HEK293 (cell line): ENCODE measurements at regions not wholly inside any gene's neighbourhood (a gene's known extent, or its start where the extent isn't known, plus 50 kb on each side); places are given as distances from the start of the nearest gene placed in this dataset.

ENCODE experiments used
- CTCF ChIA-PET: fragments of 350-600 bp; formaldehyde crosslinking; extraction: SDS; loops from one replicate; lab custom pipeline; 2021; ENCODE audit warnings: antibody characterized with exemption; lab: Yijun Ruan, JAX
- POLR2A ChIA-PET: fragments of 300-600 bp; formaldehyde crosslinking; extraction: SDS; loops from one replicate; lab custom pipeline; 2020; ENCODE audit warnings: antibody characterized with exemption, inconsistent platforms; lab: Yijun Ruan, JAX
- H3K27ac ChIP-seq: fragments of 200-500 bp; sonication (Bioruptor generic); 2 replicates; pipeline ENCODE4 v1.5.1; 2014; ENCODE audit warnings: low read depth, low read length, control low read depth, inconsistent platforms; ENCODE audit errors: extremely low read depth
- H3K36me3 ChIP-seq, 2 experiments: fragments of 200-500 bp in 1 of 2; sonication (Bioruptor generic) in 1 of 2; 1 replicate in 1 of 2; 2 replicates in 1 of 2; pipeline ENCODE4 v1.5.1; 2014 to 2017; ENCODE audit warnings: inconsistent platforms in 2 of 2, low read length in 2 of 2; ENCODE audit not compliant: control insufficient read depth in 2 of 2, insufficient read depth in 1 of 2
- H3K4me1 ChIP-seq: fragments of 200-500 bp; sonication (Bioruptor generic); 2 replicates; pipeline ENCODE4 v1.5.1; 2014; ENCODE audit warnings: mild to moderate bottlenecking, low read length, inconsistent platforms; ENCODE audit not compliant: control insufficient read depth, insufficient read depth
- H3K4me3 ChIP-seq: 2 replicates; pipeline ENCODE4 v1.5.1; 2011; ENCODE audit warnings: low read depth, mild to moderate bottlenecking, control low read depth, low read length, moderate library complexity
- H3K9me3 ChIP-seq: fragments of 200-500 bp; sonication (Bioruptor generic); 2 replicates; pipeline ENCODE4 v1.5.1; 2014; ENCODE audit warnings: low read depth, low read length, inconsistent platforms; ENCODE audit not compliant: control insufficient read depth, insufficient read depth
- BCL11B ChIP-seq: fragments of 450-650 bp; formaldehyde crosslinking; IDR thresholded peaks from 2 replicates; pipeline ENCODE4 v1.5.1; 2016; ENCODE audit warnings: low read depth, missing biosample characterization, missing genetic modification characterization
- HOXC10 ChIP-seq: sonication (generic); formaldehyde crosslinking; IDR thresholded peaks from 2 replicates; pipeline ENCODE4 v1.8.1; 2023; ENCODE audit warnings: mild to moderate bottlenecking, missing genetic modification reagents
- HOXD13 ChIP-seq: sonication (generic); formaldehyde crosslinking; IDR thresholded peaks from 2 replicates; pipeline ENCODE4 v1.8.0; 2022; ENCODE audit warnings: missing genetic modification reagents, borderline replicate concordance
- PRDM2 ChIP-seq: fragments of 450-650 bp; formaldehyde crosslinking; IDR thresholded peaks from 2 replicates; pipeline ENCODE4 v1.5.1; 2016; ENCODE audit warnings: missing biosample characterization, missing genetic modification characterization, borderline replicate concordance
- SP2 ChIP-seq: fragments of 450-650 bp; formaldehyde crosslinking; IDR thresholded peaks from 2 replicates; pipeline ENCODE4 v1.5.1; 2016; ENCODE audit warnings: missing biosample characterization, missing genetic modification characterization
- TRIM28 ChIP-seq: IDR thresholded peaks from 2 replicates; pipeline ENCODE4 v1.6.1; 2011; ENCODE audit warnings: low read length, control low read depth, borderline replicate concordance
- ZFP41 ChIP-seq: fragments of 450-650 bp; formaldehyde crosslinking; IDR thresholded peaks from 2 replicates; pipeline ENCODE4 v1.5.1; 2016; ENCODE audit warnings: missing biosample characterization, missing genetic modification characterization, borderline replicate concordance
- ZNF10 ChIP-seq: fragments of 450-650 bp; formaldehyde crosslinking; IDR thresholded peaks from 2 replicates; pipeline ENCODE4 v1.5.1; 2017; ENCODE audit warnings: missing biosample characterization, missing genetic modification characterization
- ZNF138 ChIP-seq: fragments of 450-650 bp; formaldehyde crosslinking; IDR thresholded peaks from 2 replicates; pipeline ENCODE4 v1.5.1; 2016; ENCODE audit warnings: missing biosample characterization, missing genetic modification characterization, borderline replicate concordance
- ZNF146 ChIP-seq: fragments of 450-650 bp; formaldehyde crosslinking; IDR thresholded peaks from 2 replicates; pipeline ENCODE4 v1.5.1; 2016; ENCODE audit warnings: missing biosample characterization, missing genetic modification characterization
- ZNF157 ChIP-seq: fragments of 450-650 bp; formaldehyde crosslinking; IDR thresholded peaks from 2 replicates; pipeline ENCODE4 v1.5.1; 2016; ENCODE audit warnings: missing biosample characterization, missing genetic modification characterization
- ZNF214 ChIP-seq: fragments of 450-650 bp; formaldehyde crosslinking; IDR thresholded peaks from 2 replicates; pipeline ENCODE4 v1.5.1; 2017; ENCODE audit warnings: missing biosample characterization, mild to moderate bottlenecking, missing genetic modification characterization, borderline replicate concordance
- ZNF24 ChIP-seq: fragments of 450-650 bp; formaldehyde crosslinking; IDR thresholded peaks from 2 replicates; pipeline ENCODE4 v1.5.1; 2016; ENCODE audit warnings: missing biosample characterization, missing genetic modification characterization
- ZNF366 ChIP-seq: fragments of 450-650 bp; formaldehyde crosslinking; conservative IDR thresholded peaks from 2 replicates; pipeline ENCODE4 v1.5.1; 2016; ENCODE audit warnings: missing biosample characterization, missing genetic modification characterization
- ZNF416 ChIP-seq: fragments of 450-650 bp; formaldehyde crosslinking; IDR thresholded peaks from 2 replicates; pipeline ENCODE4 v1.5.1; 2016; ENCODE audit warnings: missing biosample characterization, missing genetic modification characterization
- ZNF76 ChIP-seq: fragments of 450-650 bp; formaldehyde crosslinking; IDR thresholded peaks from 2 replicates; pipeline ENCODE4; 2016; ENCODE audit warnings: low read depth, missing biosample characterization, missing genetic modification characterization, borderline replicate concordance
- ZNF776 ChIP-seq: fragments of 450-650 bp; formaldehyde crosslinking; IDR thresholded peaks from 2 replicates; pipeline ENCODE4 v1.5.0; 2017; ENCODE audit warnings: missing biosample characterization, missing genetic modification characterization, borderline replicate concordance
- TF ChIP-seq, protein P1 (sequence below): fragments of 450-650 bp; formaldehyde crosslinking; IDR thresholded peaks from 2 replicates; pipeline ENCODE4 v1.5.0; 2017; ENCODE audit warnings: missing biosample characterization, missing genetic modification characterization, borderline replicate concordance
- TF ChIP-seq, protein P2 (sequence below): fragments of 450-650 bp; formaldehyde crosslinking; IDR thresholded peaks from 2 replicates; pipeline ENCODE4 v1.5.1; 2016; ENCODE audit warnings: missing biosample characterization, missing genetic modification characterization, borderline replicate concordance
- TF ChIP-seq, protein P3 (sequence below): sonication (generic); formaldehyde crosslinking; IDR thresholded peaks from 2 replicates; pipeline ENCODE4 v1.8.1; 2022; ENCODE audit warnings: mild to moderate bottlenecking, moderate library complexity, missing genetic modification reagents
- TF ChIP-seq, protein P4 (sequence below): IDR thresholded peaks from 2 replicates; pipeline ENCODE4 v1.6.1; 2011; ENCODE audit warnings: mild to moderate bottlenecking, low read depth, low read length, borderline replicate concordance

GRCh38 chr11:101306721-101307120 is 177.1 kb upstream of the PGR start:
- ChIA-PET POLR2A (no interaction called here), CTCF (no interaction called here)
- Histone ChIP-seq H3K9me3 (no peaks in the 10 kb centered on the region), H3K4me3 (no peak overlapping the region), H3K4me1 (no peaks in the 10 kb centered on the region), H3K36me3 (no peaks in the 10 kb centered on the region), H3K27ac (no peak overlapping the region)
- TF ChIP-seq PRDM2 (tag by site-specific recombination) (no peak), ZNF138 (tag by site-specific recombination) (no peak), ZFP41 (tag by site-specific recombination) (no peak), ZNF146 (tag by site-specific recombination) (no peak), HOXD13 (CRISPR knock-in tag) (no peak), ZNF10 (tag by site-specific recombination) (no peak), BCL11B (tag by site-specific recombination) (no peak), ZNF776 (tag by site-specific recombination) (no peak), ZNF76 (tag by site-specific recombination) (no peak), ZNF366 (tag by site-specific recombination) (no peak), HOXC10 (no peak)
- TF ChIP-seq, protein P1, sequence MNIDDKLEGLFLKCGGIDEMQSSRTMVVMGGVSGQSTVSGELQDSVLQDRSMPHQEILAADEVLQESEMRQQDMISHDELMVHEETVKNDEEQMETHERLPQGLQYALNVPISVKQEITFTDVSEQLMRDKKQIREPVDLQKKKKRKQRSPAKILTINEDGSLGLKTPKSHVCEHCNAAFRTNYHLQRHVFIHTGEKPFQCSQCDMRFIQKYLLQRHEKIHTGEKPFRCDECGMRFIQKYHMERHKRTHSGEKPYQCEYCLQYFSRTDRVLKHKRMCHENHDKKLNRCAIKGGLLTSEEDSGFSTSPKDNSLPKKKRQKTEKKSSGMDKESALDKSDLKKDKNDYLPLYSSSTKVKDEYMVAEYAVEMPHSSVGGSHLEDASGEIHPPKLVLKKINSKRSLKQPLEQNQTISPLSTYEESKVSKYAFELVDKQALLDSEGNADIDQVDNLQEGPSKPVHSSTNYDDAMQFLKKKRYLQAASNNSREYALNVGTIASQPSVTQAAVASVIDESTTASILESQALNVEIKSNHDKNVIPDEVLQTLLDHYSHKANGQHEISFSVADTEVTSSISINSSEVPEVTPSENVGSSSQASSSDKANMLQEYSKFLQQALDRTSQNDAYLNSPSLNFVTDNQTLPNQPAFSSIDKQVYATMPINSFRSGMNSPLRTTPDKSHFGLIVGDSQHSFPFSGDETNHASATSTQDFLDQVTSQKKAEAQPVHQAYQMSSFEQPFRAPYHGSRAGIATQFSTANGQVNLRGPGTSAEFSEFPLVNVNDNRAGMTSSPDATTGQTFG (tag by site-specific recombination), result no peak

DNA sequence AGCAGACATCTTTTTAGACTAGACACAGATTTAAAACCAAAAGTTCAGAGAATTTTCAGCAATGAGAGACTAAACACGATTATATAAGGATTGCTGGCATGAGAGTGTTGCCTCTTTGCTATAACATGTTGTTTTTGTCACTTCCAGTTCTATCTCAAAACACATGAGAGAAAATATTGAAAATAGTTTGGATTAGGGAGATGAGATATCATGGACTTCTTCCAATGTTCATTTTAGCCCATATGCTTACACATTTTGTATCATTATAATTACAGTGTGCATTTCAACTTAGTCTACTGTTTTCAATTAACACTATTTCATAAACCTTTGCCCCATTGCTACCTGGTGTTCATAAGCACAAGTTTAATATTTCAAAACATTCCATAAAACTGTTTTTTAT is 175.9 kb upstream of the PGR start:
- ChIA-PET POLR2A (no interaction called here), CTCF (interaction anchor here (0.8 kb wide), 1 partner anchor 326 kb away, joined by 4 read pairs; no protein-coding TSS in a partner anchor)
- no peak overlapping the region for H3K27ac ChIP-seq
- H3K36me3 ChIP-seq, result no peaks in the 10 kb centered on the region
- H3K9me3 ChIP-seq, result no peaks in the 10 kb centered on the region
- no peak overlapping the region for H3K4me3 ChIP-seq
- H3K4me1 ChIP-seq, result no peaks in the 10 kb centered on the region
- TF ChIP-seq, protein P2, sequence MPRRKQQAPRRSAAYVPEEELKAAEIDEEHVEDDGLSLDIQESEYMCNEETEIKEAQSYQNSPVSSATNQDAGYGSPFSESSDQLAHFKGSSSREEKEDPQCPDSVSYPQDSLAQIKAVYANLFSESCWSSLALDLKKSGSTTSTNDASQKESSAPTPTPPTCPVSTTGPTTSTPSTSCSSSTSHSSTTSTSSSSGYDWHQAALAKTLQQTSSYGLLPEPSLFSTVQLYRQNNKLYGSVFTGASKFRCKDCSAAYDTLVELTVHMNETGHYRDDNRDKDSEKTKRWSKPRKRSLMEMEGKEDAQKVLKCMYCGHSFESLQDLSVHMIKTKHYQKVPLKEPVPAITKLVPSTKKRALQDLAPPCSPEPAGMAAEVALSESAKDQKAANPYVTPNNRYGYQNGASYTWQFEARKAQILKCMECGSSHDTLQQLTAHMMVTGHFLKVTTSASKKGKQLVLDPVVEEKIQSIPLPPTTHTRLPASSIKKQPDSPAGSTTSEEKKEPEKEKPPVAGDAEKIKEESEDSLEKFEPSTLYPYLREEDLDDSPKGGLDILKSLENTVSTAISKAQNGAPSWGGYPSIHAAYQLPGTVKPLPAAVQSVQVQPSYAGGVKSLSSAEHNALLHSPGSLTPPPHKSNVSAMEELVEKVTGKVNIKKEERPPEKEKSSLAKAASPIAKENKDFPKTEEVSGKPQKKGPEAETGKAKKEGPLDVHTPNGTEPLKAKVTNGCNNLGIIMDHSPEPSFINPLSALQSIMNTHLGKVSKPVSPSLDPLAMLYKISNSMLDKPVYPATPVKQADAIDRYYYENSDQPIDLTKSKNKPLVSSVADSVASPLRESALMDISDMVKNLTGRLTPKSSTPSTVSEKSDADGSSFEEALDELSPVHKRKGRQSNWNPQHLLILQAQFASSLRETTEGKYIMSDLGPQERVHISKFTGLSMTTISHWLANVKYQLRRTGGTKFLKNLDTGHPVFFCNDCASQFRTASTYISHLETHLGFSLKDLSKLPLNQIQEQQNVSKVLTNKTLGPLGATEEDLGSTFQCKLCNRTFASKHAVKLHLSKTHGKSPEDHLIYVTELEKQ (tag by site-specific recombination), result no peak
- TF ChIP-seq ZNF416 (tag by site-specific recombination) (no peak), ZNF157 (tag by site-specific recombination) (no peak), SP2 (tag by site-specific recombination) (no peak), ZNF138 (tag by site-specific recombination) (no peak), ZNF214 (tag by site-specific recombination) (no peak), TRIM28 (no peak), ZNF24 (tag by site-specific recombination) (no peak)
- TF ChIP-seq, protein P3, sequence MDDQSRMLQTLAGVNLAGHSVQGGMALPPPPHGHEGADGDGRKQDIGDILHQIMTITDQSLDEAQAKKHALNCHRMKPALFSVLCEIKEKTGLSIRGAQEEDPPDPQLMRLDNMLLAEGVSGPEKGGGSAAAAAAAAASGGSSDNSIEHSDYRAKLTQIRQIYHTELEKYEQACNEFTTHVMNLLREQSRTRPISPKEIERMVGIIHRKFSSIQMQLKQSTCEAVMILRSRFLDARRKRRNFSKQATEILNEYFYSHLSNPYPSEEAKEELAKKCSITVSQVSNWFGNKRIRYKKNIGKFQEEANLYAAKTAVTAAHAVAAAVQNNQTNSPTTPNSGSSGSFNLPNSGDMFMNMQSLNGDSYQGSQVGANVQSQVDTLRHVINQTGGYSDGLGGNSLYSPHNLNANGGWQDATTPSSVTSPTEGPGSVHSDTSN, result no peak
- TF ChIP-seq, protein P4, sequence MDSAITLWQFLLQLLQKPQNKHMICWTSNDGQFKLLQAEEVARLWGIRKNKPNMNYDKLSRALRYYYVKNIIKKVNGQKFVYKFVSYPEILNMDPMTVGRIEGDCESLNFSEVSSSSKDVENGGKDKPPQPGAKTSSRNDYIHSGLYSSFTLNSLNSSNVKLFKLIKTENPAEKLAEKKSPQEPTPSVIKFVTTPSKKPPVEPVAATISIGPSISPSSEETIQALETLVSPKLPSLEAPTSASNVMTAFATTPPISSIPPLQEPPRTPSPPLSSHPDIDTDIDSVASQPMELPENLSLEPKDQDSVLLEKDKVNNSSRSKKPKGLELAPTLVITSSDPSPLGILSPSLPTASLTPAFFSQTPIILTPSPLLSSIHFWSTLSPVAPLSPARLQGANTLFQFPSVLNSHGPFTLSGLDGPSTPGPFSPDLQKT, result no peak
